Right atrium auricular region (tissue), 2 donors: ENCODE measurements at regions not wholly inside any gene's neighbourhood (a gene's known extent, or its start where the extent isn't known, plus 50 kb on each side); places are given as distances from the start of the nearest gene placed in this dataset.
"Not testable (repeated sequence)": the region's sequence is repeated elsewhere in the genome, so short reads cannot be mapped to it uniquely, and the experiment has no call there.

Experiments used
- DNase-seq: peaks from one replicate; pipeline ENCODE4 v3.0.0-alpha.2; 2019; ENCODE audit warnings: low spot score
- H3K27ac ChIP-seq, 2 donors: fragments of 200-600 bp; sonication (generic); 1 replicate in 1 of 2; 2 replicates in 1 of 2; pipeline ENCODE4 v1.5.1; 2016 to 2019
- H3K27me3 ChIP-seq, 2 donors: fragments of 200-600 bp; sonication (generic); one replicate each; pipeline versions ENCODE4 v1.5.1 to v1.6.0; 2017 to 2019
- H3K36me3 ChIP-seq: fragments of 200-600 bp; sonication (generic); one replicate; pipeline ENCODE4 v1.5.1; 2016
- H3K4me1 ChIP-seq, 2 donors: fragments of 200-600 bp; sonication (generic); one replicate each; pipeline versions ENCODE4 v1.5.1 to v1.6.0; 2017 to 2019
- H3K4me3 ChIP-seq, 2 donors: fragments of 200-600 bp; sonication (generic); 1 replicate in 1 of 2; 2 replicates in 1 of 2; pipeline ENCODE4 v1.5.1; 2017 to 2019; ENCODE audit warnings: mild to moderate bottlenecking in 1 of 2, moderate library complexity in 1 of 2
- H3K9me3 ChIP-seq, 2 donors: fragments of 200-600 bp; sonication (generic); one replicate each; pipeline ENCODE4 v1.5.1; 2019
- CTCF ChIP-seq, 2 donors: fragments of 200-600 bp; sonication (generic); IDR thresholded peaks; one replicate each; pipeline ENCODE4 v1.5.1; 2019; ENCODE audit warnings: antibody characterized with exemption in 2 of 2

DNA sequence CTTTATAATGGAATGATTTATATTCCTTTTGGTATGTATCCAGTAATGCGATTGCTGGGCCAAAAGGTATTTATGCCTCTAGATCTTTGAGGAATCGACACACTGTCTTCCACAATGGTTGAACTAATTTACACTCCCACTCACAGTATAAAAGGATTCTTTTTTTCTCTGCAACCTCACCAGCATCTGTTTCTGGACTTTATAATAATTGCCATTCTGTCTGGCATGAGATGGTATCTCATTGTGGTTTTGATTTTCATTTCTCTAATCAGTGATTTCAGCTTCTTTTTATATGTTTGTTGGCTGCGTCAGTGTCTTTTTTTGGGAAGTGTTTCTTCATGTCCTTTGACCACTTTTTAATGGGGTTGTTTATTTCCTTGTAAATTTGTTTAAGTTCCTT, 679.3 kb downstream of the JRKL start:
- no peak for DNase-seq
- peaks cover 4 to 34% of the 10 kb centered on the region in 2 donors for H3K9me3 ChIP-seq
- no peaks in the 10 kb centered on the region for H3K4me1 ChIP-seq
- no peak overlapping the region for H3K27ac ChIP-seq
- no peaks in the 10 kb centered on the region for H3K36me3 ChIP-seq
- no peak for TF ChIP-seq CTCF (IDR thresholded peaks at IDR 0.05)
- H3K27me3 ChIP-seq: no peaks in the 10 kb centered on the region
- H3K4me3 ChIP-seq: no peak overlapping the region

DNA sequence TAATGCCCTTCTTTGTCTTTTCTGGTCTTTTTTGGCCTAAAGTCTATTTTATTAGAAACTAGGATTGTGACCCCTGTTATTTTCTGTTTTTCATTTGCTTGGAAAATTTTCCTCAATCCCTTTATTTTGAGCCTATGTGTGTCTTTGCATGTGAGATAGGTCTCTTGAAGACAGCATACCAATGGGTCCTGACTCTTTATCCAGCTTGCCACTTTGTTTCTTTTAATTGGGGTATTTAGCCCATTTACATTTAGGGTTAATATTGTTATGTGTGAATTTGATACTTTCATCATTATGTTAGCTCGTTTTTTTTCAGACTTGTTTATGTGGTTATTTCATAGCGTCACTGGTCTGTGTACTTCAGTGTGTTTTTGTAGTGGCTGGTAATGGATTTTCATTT, 682.6 kb downstream of the JRKL start:
- Histone ChIP-seq H3K36me3 (no peaks in the 10 kb centered on the region), H3K4me3 (no peak overlapping the region), H3K4me1 (no peaks in the 10 kb centered on the region), H3K27me3 (no peaks in the 10 kb centered on the region), H3K27ac (no peak overlapping the region), H3K9me3 (peaks cover 4 to 34% of the 10 kb centered on the region in 2 donors)
- TF ChIP-seq CTCF (IDR thresholded peaks at IDR 0.05): no peak
- no peak for DNase-seq

DNA sequence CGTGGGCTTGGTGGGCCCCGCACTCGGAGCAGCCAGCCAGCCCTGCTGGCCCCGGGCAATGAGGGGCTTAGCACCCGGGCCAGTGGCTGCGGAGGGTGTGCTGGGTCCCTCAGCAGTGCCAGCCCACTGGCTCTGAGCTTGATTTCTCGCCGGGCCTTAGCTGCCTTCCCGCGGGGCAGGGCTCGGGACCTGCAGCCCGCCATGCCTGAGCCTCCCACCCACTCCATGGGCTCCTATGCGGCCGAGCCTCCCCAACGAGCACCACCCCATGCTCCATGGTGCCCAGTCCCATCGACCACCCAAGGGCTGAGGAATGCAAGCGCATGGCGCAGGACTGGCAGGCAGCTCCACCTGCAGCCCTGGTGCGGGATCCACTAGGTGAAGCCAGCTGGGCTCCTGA, 686.9 kb downstream of the JRKL start:
- not testable (repeated sequence) for H3K4me3 ChIP-seq, DNase-seq, H3K27ac ChIP-seq, H3K27me3 ChIP-seq, H3K36me3 ChIP-seq, H3K4me1 ChIP-seq
- H3K9me3 ChIP-seq: peaks cover 4 to 26% of the 10 kb centered on the region in 2 donors

- Histone ChIP-seq H3K9me3 (peaks cover 0 to 8% of the 10 kb centered on the region in 2 donors), H3K4me1 (no peaks in the 10 kb centered on the region), H3K4me3 (no peak overlapping the region), H3K27ac (no peak overlapping the region), H3K36me3 (no peaks in the 10 kb centered on the region), H3K27me3 (no peaks in the 10 kb centered on the region)
- no peak for TF ChIP-seq CTCF (IDR thresholded peaks at IDR 0.05)
- DNase-seq: no peak
These were observed 688.6 kb downstream of the JRKL start for GRCh38 chr11:97078443-97078842.

GRCh38 chr11:97079244-97079643, 689.4 kb downstream of the JRKL start:
- Histone ChIP-seq H3K27ac (no peak overlapping the region), H3K9me3 (no peaks in the 10 kb centered on the region), H3K4me3 (no peak overlapping the region), H3K36me3 (no peaks in the 10 kb centered on the region), H3K4me1 (no peaks in the 10 kb centered on the region), H3K27me3 (no peaks in the 10 kb centered on the region)
- TF ChIP-seq CTCF (IDR thresholded peaks at IDR 0.05): no peak
- DNase-seq: no peak

- no peak for TF ChIP-seq CTCF (IDR thresholded peaks at IDR 0.05)
- Histone ChIP-seq H3K36me3 (no peaks in the 10 kb centered on the region), H3K27me3 (no peaks in the 10 kb centered on the region), H3K4me3 (no peak overlapping the region), H3K4me1 (no peaks in the 10 kb centered on the region), H3K9me3 (no peaks in the 10 kb centered on the region), H3K27ac (no peak overlapping the region)
- no peak for DNase-seq
These were observed 697.6 kb downstream of the JRKL start for GRCh38 chr11:97087419-97087818.
